ENCODE measurements at regions not wholly inside any gene's neighbourhood (a gene's known extent, or its start where the extent isn't known, plus 50 kb on each side); places are given as distances from the start of the nearest gene placed in this dataset.

- no peak for TF ChIP-seq TEAD4 (IDR thresholded peaks at IDR 0.05; ENCODE audit: borderline replicate concordance, insufficient read depth)
- no peak for TF ChIP-seq NFIC (IDR thresholded peaks at IDR 0.05; ENCODE audit: borderline replicate concordance)
These were observed 171.1 kb upstream of the PROK2 start (continued) for GRCh38 chr3:71956069-71956340.

GRCh38 chr3:71955240-71956068, 170.5 kb upstream of the PROK2 start:
- no peaks in the 10 kb centered on the region for H3K36me3 ChIP-seq (replicated peaks in 1 of 2; ENCODE audit: control insufficient read depth in 1 of 2, insufficient read depth in 2 of 2, low read length in 1 of 2)
- H3K9ac ChIP-seq, result no peak overlapping the region
- peak; percentile 77 for DNase-seq
- H4K20me1 ChIP-seq (ENCODE audit: insufficient read depth), result no peaks in the 10 kb centered on the region
- H3K27ac ChIP-seq (ENCODE audit: low read depth in 2 of 2, low read length in 1 of 2), result peak overlapping the region in 1 of 2 experiments; percentile 95; a peak in 2 of 4 replicates
- no peak overlapping the region for H2AFZ ChIP-seq (ENCODE audit: low read depth)
- H3K4me2 ChIP-seq, result no peak overlapping the region
- H3K79me2 ChIP-seq (ENCODE audit: insufficient read depth), result no peaks in the 10 kb centered on the region
- H3K4me3 ChIP-seq (ENCODE audit: low read depth in 2 of 2, low read length in 1 of 2), result no peak overlapping the region; a peak in 1 of 4 replicates
- H3K27me3 ChIP-seq (ENCODE audit: insufficient read depth), result peaks cover 6% of the 10 kb centered on the region; the same call in 1 of the 2 replicates
- 25% methylated on average over 12 of the region's 12 CpGs for WGBS (ENCODE audit: low lambda C conversion rate)
- H3K9me2 ChIP-seq, result no peaks in the 10 kb centered on the region
- no peak for TF ChIP-seq TAF1 (IDR thresholded peaks at IDR 0.05; ENCODE audit: borderline replicate concordance, low read depth, low read length)
- TF ChIP-seq, protein P1, sequence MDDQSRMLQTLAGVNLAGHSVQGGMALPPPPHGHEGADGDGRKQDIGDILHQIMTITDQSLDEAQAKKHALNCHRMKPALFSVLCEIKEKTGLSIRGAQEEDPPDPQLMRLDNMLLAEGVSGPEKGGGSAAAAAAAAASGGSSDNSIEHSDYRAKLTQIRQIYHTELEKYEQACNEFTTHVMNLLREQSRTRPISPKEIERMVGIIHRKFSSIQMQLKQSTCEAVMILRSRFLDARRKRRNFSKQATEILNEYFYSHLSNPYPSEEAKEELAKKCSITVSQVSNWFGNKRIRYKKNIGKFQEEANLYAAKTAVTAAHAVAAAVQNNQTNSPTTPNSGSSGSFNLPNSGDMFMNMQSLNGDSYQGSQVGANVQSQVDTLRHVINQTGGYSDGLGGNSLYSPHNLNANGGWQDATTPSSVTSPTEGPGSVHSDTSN (IDR thresholded peaks at IDR 0.05), result peak; percentile 55
- peak; percentile 96 for TF ChIP-seq NFIC (IDR thresholded peaks at IDR 0.05; ENCODE audit: borderline replicate concordance)
- peak; percentile 51 for TF ChIP-seq TCF12 (IDR thresholded peaks at IDR 0.05)
- TF ChIP-seq EP300 (IDR thresholded peaks at IDR 0.05; ENCODE audit: borderline replicate concordance in 1 of 2, low read depth in 1 of 2, low read length in 1 of 2), result peak in 1 of 2 experiments; percentile 96; a peak in 2 of 4 replicates
- TF ChIP-seq, protein P2, sequence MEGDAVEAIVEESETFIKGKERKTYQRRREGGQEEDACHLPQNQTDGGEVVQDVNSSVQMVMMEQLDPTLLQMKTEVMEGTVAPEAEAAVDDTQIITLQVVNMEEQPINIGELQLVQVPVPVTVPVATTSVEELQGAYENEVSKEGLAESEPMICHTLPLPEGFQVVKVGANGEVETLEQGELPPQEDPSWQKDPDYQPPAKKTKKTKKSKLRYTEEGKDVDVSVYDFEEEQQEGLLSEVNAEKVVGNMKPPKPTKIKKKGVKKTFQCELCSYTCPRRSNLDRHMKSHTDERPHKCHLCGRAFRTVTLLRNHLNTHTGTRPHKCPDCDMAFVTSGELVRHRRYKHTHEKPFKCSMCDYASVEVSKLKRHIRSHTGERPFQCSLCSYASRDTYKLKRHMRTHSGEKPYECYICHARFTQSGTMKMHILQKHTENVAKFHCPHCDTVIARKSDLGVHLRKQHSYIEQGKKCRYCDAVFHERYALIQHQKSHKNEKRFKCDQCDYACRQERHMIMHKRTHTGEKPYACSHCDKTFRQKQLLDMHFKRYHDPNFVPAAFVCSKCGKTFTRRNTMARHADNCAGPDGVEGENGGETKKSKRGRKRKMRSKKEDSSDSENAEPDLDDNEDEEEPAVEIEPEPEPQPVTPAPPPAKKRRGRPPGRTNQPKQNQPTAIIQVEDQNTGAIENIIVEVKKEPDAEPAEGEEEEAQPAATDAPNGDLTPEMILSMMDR (IDR thresholded peaks at IDR 0.05), result peak; percentile 79
- no peak; the same call in 1 of the 2 replicates for TF ChIP-seq TEAD4 (IDR thresholded peaks at IDR 0.05; ENCODE audit: borderline replicate concordance, insufficient read depth)
- TF ChIP-seq FOXM1 (IDR thresholded peaks at IDR 0.05; ENCODE audit: low read depth), result no peak
- TF ChIP-seq YY1 (IDR thresholded peaks at IDR 0.05; ENCODE audit: low read depth), result no peak
- TF ChIP-seq RCOR1 (IDR thresholded peaks at IDR 0.05; ENCODE audit: low read length), result peak; percentile 79; the same call in 1 of the 2 replicates
- TF ChIP-seq ELF1 (IDR thresholded peaks at IDR 0.05), result no peak
- peak; percentile 82 for TF ChIP-seq CHD2 (IDR thresholded peaks at IDR 0.05; ENCODE audit: low read length, partially characterized antibody)
- TF ChIP-seq RAD21 (IDR thresholded peaks at IDR 0.05; ENCODE audit: low read length), result peak; percentile 95
- no peak for TF ChIP-seq MEF2A (IDR thresholded peaks at IDR 0.05; ENCODE audit: borderline replicate concordance, low read depth)
- no peak for TF ChIP-seq USF2 (IDR thresholded peaks at IDR 0.05; ENCODE audit: borderline replicate concordance, low read depth, low read length)
- no peak for TF ChIP-seq NRF1 (IDR thresholded peaks at IDR 0.05; ENCODE audit: low read depth, low read length)
- TF ChIP-seq SMC3 (IDR thresholded peaks at IDR 0.05; ENCODE audit: low read depth, low read length), result peak; percentile 87
- peak; percentile 87 for TF ChIP-seq GATA2 (CRISPR knock-in tag; IDR thresholded peaks at IDR 0.05)
- no peak; the same call in 1 of the 2 replicates for TF ChIP-seq RXRA (IDR thresholded peaks at IDR 0.05; ENCODE audit: borderline replicate concordance, low read depth)
- no peaks in the 10 kb centered on the region for H3K9me3 ChIP-seq
- H3F3A ChIP-seq (replicated peaks; ENCODE audit: insufficient read depth), result no peaks in the 10 kb centered on the region
- H3K4me1 ChIP-seq (ENCODE audit: control insufficient read depth in 1 of 2, insufficient read depth in 2 of 2, low read depth in 1 of 2, low read length in 1 of 2), result peaks cover 0 to 23% of the 10 kb centered on the region in 2 experiments; a peak in 2 of 4 replicates
- POLR2A ChIA-PET, result interaction anchor here (1.0 kb wide), 1 partner anchor 710 kb away, joined by 3 read pairs; no protein-coding TSS in a partner anchor
- CTCF ChIA-PET, result interaction anchor here (0.5 to 7.4 kb wide), 45 partner anchors 8 to 933 kb away, joined by 3 to 68 read pairs (median 3); partner anchors contain the start of gene GXYLT2
